GM18519 (cell line): ENCODE measurements at regions not wholly inside any gene's neighbourhood (a gene's known extent, or its start where the extent isn't known, plus 50 kb on each side); places are given as distances from the start of the nearest gene placed in this dataset.

Source experiments
- ATAC-seq: cut with Tn5 transposase; IDR thresholded peaks from one replicate; pipeline ENCODE4 v1.9.1; 2021; ENCODE audit warnings: mild to moderate bottlenecking, moderate library complexity; ENCODE audit not compliant: unreplicated experiment, low FRiP score

DNA sequence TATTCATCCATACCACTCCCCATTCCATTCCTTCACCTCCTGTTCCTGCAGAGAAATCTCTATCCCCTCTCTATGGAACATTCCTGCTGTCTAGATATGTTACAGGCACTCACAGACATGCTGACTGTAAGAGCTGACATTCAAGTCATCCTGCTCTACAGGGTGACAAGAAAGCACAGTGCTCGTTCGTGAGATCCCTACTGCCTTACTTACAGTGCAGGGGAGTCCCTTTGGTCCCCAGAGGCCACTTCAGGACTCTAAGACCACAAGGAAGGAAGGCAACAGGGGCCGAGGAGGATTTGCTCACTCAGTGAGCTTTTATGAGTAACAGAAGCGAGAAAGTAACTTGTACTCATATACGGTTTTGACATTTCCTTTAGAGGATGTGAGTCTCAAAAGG is 110.5 kb downstream of the GAS1 start:
- peak; percentile 79 for ATAC-seq

DNA sequence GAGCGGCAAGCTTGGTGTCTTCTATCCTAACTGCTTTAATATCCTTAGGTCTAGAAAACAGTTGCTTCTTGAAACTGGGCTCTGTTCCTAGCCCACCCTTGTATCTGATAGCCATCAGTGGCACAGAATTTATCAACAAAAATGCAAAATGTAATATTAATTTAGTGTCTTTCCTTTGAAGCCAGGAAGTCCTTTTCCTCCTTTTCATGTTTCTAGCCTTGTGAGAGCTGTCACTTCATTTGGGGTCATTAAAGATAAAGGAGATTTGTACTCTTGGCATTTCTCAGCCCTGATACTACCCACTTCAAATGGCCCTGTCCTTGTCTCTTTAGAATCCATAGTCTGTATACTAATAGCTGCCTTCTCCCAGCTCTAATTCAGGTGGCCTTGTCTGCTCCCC is 111.0 kb downstream of the GAS1 start:
- ATAC-seq = no peak

DNA sequence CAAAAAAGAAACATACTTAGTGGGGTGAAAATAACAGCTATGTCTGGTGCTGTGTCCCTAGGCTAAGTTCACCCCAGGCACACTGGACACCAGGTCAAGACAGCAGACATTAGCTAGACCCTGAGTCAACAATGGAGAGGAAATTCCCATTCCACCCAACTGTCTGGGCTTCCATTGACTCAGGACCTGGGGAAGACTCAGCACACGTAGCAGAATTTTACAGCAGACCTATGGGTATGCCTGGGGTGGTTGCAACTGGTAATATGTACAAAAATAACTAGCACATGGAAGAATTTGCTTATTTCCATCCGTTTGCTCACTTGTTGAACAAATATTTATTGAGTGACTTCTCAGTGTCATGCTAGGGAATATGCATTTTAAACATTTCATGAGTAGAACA is 117.0 kb downstream of the GAS1 start:
- no peak for ATAC-seq

DNA sequence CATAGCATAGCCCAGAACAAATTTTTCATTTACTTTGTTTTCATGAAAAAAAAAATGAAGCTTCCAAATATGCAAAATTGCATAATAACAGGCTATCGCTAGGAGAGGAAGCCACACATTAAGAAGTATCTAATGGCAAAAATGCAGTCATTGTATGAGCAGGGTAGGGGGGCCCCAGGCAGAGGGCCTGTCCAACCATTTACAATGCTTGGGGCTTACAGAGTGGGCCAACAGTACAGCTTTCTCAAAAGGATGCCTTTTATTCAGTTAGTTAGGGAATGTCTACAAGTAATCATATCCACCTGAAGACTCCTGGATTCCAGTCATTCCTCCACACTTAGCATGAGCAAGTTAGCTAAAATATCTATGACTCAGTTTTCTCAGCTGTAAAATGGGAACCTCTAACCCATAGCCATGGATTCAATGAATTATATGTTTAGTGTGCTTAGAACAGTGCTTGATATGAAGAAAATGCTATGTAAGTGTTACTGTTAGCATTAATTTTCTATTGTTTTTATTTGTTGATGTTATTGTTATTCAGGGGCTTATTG is 117.7 kb downstream of the GAS1 start:
- no peak for ATAC-seq

DNA sequence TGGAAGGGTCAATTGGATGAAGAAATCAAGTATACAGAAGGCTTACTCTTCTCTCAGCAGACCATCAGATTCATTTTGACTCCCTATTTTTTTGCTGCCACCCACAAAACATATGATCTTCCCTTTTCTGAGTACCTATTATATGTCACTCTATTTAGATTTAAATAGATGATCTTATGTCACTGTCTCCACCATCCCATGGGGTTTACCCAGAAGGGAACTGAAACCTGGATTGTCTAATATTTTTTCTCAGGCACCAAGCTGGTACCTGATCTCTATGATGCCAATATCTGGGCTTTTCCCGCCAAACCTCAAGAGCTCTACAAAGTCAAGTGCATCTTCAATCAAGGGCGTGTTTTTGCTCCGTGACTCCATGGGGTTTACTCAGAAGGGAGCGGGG is 118.7 kb downstream of the GAS1 start:
- no peak for ATAC-seq

DNA sequence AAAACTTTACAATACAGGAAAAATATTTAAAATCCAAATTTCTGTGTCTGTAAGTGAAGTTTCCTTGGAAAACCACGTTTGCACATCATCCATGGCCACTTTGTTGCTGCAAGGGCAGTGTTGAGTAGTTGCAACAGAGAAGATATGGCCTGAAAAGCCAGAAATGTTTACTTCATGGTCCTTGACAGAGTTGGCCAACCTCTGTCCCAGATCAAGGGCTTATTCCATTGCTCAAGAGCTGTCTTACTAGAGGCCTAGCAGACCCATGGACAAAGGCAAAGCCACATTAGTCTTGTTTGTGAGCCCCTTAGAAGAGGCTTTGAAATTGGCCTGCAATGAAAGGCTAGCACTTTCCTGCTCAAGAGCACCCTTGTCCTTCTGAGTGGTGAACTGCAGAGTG is 119.4 kb downstream of the GAS1 start:
- ATAC-seq = no peak

DNA sequence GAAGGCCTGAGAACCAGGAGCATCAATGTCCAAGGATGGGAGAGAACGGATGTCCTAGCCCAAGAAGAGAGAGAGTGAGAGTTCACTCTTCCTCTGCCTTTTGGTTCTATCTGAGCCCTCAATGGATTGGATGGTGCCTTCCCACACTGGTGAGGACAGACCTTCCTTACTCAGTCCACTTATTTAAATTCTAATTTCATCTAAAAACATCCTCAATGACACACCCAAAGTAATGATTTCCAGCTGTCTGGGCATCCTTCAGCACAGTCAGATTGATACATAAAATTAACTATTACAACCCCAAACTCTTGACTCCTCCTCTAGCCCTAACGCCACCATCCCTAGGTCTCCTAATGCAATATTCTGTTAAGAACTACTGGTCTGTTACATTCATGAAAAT is 122.0 kb downstream of the GAS1 start:
- no peak for ATAC-seq

DNA sequence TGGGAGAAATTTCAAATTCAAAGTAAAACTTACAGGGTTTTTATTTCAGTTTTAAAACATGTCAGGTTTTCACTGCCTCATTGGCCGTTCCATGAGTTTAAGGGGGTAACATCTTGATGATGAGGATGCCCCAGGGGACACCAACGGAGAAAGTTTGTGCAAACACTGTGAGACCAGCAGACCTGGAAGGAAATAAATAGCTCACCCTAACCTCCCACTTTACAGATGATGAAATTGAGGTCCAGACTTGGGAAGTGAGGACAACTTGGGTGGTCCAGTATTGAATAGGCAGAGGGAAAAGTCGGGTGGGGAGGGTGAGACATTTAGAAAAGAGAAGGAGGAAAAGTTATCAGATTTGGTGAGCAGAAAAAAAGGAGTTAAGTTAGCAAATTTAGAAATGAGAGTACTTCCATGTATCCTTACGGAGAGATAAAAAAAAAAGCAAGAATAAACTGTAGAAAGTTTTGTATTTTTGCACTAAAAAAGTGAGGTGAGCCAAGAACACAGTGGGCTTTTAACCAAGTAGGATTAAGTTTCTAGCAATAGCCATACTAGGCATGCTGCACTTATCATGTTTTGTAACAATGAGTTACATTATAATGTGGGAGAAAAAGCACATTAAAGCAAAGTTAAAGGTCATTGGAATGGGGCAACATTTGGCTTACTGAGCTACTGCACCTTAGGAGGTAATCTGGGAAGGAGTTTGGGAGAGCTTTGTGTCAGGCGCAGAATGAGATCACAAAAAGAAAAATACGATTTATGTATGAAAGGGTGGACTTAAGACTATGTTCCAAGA is 125.1 kb downstream of the GAS1 start:
- no peak for ATAC-seq

DNA sequence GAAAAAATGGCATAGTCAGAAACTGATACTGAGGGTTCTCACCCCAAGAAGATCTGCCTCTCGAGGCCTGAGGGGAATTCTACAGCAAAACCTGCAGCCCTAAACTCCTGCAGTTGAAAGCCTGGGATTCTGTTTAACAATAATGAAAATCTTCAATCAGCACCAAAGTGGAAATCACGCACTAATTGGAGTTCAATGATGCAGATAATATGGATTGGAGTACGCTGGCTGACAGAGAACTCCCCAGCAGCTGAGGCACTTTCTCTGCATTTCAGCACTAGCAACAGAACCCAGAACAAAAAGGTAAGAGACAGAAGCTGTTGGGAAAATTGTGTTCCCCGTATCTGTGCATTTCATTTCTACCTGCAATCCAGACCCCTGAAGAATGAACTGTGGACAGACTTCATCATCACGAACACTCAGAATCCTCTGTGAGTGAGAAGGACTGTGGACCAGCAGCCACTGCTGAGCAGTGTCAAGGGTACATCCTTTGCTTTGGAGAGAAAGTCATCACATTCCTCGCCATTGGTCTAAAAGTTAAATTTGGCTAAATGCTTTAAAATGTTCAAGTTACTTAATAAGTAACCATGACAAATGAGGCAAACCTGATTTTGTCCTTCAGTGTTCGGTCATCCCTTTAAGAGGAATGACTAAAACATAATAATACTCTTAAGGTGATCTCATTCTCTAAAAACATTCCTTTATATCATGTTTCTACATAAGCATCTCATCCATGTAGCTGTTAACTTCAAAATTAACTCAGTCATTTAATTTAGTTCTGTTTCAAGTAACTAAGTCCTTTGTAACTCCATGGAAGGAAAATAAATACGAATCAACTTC is 126.1 kb downstream of the GAS1 start:
- ATAC-seq = no peak

DNA sequence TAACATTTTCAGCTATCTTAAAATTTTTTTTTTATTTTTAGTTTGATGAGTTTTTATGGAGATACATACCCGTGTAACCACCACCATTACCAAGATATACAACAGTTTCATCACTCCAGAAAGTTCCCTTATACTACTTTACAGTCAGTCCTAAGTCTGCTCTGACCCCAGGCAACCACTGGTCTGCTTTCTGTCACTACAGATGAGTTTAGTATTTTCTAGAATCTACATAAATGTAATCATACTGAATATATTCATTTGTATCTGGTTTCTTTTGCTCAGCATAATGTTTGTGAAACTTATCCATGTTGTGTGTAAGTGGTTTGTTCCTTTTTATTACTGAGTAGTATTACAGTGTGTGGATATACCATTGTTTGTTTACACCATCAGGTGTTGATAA is 127.8 kb downstream of the GAS1 start:
- ATAC-seq = no peak

DNA sequence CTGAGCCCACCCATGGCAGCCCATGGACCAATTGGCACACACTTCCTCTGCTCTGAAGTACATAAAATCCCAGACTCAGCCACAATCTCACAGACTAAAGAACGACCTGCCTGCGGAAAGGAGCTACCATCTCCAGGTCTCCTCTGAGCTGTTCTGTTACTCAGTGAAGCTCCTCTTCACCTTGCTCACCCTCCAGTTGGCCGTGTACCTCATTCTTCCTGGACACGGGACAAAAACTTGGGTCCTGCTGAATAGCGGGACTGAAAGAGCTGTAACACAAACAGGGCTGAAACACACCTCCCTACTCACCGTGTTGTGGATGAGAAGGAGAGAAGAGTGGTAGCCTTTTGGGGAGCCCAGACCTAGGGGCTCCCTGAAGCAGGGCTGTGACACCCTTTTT is 128.7 kb downstream of the GAS1 start:
- ATAC-seq = no peak

DNA sequence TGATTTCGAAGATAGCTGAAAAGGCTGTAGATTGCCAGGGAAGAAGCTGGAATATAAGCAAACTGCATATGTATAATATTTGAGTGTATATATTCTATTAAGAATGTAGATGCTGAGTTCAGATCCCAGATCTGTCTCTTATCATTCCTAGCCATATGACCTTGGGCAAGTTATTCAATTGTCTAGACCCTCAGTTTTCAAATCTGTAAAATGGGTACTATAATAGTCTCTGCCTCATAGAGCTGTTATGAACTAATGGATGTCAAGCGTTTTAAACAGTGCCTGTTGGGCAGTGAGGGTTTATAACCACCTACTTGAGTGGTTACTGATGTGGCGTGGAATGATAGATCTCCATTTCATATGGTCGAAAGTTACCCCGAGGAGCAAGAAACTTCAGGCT is 130.4 kb downstream of the GAS1 start:
- ATAC-seq = no peak

DNA sequence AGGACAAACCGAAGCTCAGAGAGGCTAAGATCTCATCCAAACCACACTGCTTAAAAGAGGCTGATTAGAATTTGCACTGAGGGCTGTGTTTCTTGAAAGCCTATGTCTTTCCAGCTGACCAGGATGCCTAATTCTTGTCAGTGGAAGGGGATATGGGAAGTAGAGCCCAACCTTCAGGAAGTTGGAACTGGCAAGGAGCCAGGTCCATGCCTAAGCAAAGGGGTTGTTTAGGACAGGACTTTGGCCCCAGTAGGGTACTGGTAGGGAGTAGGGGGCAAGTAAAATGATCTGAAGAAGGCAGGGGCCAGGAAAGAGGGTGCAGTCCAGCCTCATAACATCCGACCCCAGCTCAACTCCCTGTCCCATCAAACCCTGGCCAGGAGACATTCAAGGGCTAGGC is 130.9 kb downstream of the GAS1 start:
- no peak for ATAC-seq

DNA sequence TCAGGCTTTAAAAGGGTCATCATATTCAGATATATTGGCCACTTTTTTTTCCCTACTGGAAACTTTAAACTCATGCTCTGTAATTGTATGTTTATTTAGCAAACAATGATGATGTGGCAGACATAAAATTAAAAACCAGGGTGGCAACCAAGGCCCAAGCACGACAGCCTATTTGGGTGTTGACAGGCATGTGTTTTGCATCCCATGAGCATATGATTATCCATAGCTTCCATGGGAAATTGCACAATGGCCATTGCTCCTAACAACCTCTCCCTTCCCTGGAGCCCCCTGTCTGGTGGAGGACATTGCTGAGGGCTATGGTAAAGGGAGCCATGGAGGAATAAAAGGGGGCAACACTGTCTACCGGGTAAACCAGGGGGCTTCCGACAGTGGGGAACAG is 134.7 kb downstream of the GAS1 start:
- no peak for ATAC-seq

DNA sequence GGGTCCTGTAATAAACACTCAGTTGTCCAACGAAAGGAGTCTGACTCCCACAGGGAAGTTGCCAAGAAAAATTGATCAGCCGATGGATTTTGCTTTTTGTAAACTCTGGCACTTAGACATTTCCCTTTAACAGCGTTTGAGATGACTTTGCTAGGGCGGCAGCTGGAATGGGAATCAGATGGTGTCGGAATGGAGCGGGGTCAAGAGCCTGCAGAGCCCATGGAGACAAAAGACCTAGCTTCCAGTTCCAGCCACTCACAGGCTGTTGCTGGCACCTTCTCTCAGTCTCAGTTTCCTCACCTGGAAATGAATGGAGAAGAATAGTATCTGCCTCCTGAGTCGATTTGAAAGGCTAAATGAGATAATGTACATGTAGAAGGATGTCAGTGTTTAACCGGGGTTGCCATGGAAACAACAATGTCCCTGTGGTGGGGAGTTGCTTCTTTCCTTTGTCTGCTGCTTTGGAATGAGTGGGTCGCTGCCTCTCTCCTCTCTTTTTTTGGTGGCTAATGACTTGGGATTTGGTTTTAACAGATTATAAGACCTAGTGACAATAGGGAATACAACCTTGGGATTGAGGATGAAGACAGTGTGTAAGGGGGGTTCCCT is 137.4 kb downstream of the GAS1 start:
- ATAC-seq = no peak

DNA sequence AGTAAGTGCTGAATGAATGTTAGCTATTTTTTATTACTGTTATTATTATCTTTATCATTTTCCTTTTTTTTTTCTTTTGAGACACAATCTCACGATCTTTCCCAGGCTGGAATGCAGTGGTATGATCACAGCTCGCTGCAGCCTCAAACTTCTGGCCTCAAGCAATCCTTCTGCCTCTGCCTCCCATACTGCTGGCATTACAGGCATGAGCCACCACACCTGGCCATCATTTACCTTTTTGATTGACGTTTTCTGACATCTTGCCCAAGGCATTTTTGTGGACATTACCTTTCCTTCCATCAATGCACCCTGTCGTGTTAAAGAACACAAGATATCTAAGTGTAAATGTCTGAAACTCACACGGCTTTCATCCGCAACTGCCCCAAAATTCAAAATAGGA is 138.2 kb downstream of the GAS1 start:
- no peak for ATAC-seq

DNA sequence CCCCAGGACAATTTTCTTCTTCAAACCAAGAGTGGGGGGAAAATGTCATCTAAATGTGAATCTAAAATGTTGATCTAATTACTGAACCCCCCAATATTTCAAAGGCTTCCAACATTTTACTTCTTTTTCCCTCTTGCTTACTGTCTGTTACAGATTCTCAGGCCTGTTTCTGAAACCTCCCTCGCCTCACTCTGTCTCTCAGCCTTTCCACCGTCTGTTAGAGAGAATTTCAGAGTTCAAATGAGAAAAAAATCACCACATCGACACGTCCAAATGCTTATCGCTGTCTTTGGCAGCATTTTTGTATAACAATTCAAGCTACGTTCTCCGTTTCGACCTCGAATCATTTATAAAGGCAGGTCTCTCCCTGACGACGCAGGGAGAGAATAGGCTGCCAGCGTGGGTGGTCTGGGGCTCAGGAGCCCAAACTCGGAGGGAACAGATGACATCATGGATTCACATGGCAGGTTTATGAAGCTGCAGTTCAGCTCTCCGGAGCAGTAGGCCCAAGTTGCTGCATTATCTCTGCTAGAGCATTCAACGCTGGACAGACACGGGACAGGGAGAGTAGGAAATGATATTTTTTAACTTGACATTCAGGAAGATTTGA is 139.8 kb downstream of the GAS1 start:
- ATAC-seq = no peak

DNA sequence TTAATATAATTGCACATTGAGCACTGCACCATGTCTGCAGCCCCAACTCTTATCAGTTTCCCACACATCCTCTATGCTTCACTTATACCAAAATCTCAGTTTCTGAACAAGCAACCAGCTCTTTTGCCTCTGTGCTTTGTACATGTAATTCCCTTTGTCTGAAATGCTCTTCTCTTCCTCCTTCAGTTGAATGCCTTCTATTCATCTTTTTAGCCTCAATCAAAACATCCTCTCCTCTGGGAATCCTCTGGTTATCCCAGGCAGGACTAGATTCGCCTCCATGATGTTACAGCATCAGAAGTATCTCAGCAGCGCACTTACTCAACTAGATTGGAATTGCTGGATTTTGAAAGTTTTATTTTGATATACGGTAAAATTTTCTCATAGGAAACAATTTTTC is 143.3 kb downstream of the GAS1 start:
- ATAC-seq = no peak

DNA sequence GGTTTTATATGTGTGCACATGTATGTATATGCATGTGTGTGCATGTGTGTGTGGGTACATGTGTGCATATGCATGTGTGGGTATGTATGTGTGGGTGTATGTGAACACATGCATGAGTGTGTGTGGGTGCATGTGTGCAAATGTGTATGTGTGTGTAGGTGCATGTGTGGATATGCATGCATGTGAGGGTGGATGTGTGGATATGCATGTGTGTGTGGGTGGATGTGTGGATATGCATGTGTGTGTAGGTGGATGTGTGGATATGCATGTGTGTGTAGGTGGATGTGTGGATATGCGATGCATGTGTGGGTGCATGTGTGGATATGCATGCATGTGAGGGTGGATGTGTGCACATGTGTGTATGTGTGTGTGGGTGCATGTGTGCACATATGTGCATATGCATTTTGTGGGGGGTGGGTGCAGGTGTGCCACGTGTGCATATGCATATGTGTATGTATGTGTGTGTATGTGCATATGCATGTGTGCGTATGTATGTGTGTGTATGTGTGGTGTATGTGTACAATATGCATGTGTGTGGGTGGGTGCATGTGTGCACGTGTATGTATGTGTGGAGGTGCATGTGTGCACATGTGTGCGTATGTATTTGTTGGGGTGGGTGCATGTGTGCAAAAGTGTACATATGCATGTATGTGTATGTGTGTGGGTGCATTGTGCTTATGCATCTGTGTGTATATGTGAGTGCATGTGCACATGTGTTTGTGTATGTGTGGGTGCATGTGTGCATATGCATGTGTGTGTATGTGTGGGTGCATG is 144.2 kb downstream of the GAS1 start:
- ATAC-seq = no peak

DNA sequence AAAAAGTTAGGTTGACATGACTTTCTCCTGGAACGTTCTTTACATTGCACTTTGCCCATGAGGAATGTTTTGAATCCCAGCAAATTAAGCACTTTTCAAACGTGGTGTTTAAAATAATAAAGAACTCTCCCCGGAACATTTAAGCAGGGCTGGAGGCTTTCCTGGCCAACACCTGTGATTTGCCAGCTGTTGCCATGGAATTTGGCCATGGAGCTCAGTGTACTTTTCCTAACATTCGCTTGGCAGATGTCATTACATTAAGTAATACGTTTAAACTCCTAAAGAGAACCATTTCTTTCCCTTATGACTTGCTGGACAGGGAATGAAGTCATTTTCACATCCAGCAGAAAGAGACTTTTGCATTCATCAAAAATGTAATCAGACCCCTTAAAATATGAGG is 146.1 kb downstream of the GAS1 start:
- ATAC-seq = no peak
